GM21825 (cell line): ENCODE measurements at regions not wholly inside any gene's neighbourhood (a gene's known extent, or its start where the extent isn't known, plus 50 kb on each side); places are given as distances from the start of the nearest gene placed in this dataset.

ENCODE experiments used
- ATAC-seq: cut with Tn5 transposase; IDR thresholded peaks from one replicate; pipeline ENCODE4 v1.9.1; 2021; ENCODE audit warnings: mild to moderate bottlenecking, moderate library complexity; ENCODE audit not compliant: unreplicated experiment

DNA sequence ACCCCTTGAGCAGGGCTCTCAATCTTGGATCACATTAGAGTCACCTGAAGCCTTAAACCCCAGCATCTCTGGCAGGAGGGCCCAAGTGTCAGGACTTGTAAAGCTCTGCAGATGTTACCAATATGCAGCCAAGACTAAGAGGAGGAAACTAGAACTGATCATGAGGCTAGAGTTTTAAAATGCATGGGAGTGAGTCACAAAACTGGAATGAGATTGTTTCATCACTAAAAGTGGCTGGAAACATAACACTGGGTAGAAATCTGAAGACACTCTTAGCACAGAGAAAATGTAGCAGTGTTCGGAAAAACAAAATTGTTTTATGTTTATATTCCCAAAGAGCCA is 63.3 kb upstream of the GHITM start:
- no peak for ATAC-seq

DNA sequence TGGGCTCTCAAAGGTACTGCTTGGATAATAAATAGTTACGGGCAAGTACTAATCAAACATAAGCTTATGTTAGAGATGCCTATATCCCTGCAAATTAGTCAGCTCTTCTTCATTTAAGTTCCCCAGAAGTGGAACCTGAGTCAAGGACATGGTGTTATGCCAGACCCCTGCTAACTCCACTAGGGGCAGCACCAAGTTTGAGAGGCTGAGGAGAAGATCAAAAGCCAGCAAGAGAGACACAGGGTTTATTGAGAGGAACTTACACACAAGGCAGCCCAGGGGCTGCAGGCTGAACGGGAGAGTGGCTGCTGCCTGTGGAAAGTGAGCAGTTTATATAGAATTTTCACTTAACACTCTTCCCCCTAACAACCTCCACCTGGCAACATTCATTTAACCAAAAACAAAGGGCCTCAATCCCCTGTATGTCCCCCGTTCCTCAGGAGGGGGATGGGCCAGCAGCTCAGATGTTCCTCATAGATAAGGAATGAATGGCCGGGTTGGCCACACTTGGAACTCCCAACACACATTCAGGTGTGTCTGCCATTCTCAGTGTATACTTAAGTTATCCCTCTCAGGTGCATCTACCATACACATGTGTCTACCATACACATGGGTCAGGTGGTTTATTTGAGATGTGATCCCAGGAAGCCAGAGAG is 62.6 kb upstream of the GHITM start:
- no peak for ATAC-seq

DNA sequence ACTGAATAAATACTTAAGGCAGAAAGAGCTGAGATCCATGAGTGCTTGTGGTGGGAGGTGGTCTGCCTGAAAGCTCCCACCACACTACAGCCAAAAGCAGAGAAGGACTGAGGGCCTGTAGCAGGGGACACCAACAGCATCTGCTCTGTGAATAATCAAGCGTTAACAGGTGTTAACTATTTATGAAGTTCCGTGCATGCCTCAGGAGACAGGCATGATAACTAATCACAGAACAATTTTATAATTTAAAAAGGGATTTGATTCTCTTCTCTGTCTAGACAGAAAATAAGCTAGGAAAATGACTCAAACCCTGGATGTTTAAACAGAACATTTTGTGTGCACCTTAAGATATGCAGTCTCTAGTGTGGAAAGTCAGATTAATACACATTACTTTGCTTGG is 61.5 kb upstream of the GHITM start:
- no peak for ATAC-seq

DNA sequence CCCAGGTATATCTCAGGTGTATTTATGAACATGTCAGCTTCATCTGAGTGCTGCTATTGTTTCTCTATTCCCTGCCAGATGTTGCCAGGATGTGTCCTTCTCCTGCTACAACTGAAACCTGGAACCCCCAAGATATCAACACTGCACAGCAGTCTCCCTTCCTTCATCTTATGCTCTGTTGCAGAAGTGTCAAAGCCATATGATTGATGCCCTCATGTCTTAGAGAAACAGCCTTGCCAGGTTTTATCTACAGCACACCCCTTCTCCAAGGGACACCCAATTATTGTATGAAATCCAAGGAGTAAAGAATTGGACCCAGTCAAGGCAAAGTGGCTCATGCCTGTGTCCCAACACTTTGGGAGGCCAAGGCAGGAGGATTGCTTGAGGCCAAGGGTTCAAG is 60.5 kb upstream of the GHITM start:
- ATAC-seq: no peak

DNA sequence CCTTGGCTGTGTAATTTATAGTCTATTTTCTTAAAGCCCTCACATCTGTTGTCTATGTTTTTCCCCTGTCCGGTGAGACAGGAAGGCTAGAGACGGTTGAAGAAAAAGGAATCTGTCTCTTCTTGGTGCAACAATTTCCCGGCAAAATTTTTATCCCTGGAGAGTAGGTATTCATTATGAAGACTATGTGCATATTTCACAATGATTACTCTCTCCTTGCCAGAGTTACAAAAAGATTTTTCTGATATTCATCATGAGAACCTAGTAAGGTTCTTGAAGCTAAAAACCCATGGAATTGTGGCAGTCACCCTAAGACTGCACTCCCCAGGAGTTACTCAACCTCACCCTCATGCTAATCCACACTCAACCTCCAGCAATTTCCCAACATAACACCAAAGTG is 55.0 kb upstream of the GHITM start:
- ATAC-seq: no peak

DNA sequence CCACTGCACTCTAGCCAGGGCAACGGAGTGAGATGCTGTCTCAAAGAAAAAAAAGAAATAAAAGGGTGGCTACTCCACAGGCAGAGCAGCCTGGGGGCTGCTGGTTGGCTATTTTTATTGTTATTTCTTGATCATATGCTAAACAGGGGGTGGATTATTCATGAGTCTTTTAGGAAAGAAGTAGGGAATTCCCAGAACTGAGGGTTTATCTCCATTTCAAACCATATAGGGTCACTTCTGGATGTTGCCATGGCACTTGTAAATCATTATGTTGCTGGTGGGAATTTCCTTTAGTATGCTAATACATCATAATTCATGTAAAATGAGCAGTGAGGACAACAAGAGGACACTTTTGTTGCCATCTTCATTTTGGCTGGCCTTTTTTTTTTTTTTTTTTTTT is 52.1 kb upstream of the GHITM start:
- ATAC-seq: no peak

DNA sequence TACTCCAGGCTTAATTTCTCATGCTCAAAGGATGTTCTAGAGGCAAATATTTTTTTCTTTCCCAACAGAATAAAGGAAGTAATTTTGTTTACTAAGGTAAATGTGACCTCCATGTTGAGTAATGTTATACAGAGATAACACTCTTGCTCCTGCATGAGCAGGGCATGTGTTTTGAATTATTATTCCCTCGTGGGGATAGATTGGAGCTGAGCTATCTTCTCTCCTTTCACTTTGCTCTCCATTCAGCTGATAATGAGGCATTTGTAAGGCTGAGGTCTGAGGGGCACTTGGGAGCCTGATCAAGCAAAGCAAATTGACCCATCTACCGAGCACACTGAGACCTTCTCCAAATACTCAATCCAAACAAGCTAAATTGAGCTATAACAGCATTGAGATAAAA is 50.7 kb upstream of the GHITM start:
- no peak for ATAC-seq

DNA sequence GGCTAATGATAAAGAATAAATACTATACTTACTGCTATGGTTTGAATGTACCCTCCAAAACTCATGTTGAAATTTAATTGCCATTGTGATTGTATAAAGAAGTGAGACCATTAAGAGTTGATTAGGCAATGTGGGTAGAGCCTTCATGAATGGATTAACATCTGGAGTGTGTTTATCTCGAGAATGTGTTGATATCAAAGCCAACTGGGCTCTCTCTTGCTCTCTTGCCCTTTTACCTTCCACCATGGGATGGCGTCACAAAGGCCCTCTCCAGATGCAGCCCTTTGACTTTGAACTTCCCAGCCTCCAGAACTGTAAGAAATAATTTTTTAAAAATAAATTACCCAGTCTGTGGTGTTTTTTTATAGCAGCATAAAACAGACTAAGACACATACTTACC is 50.1 kb upstream of the GHITM start:
- ATAC-seq: no peak
